CD8-positive, alpha-beta memory T cell (primary cell): ENCODE measurements at regions not wholly inside any gene's neighbourhood (a gene's known extent, or its start where the extent isn't known, plus 50 kb on each side); places are given as distances from the start of the nearest gene placed in this dataset.

Experiments
- CTCF ChIA-PET: fragments of 350-600 bp; sonication (Branson Sonifier 250); formaldehyde crosslinking; loops from one replicate; lab custom pipeline; 2021; ENCODE audit warnings: antibody characterized with exemption; lab: Charles Lee
- POLR2A ChIA-PET: fragments of 350-600 bp; sonication (Branson Sonifier 250); formaldehyde crosslinking; loops from one replicate; lab custom pipeline; 2021; ENCODE audit warnings: antibody characterized with exemption; lab: Charles Lee
- DNase-seq, 5 donors: peaks; one replicate each; pipeline versions ENCODE4 v3.0.0 to v3.0.0-alpha.2; 2020 to 2022; ENCODE audit warnings: mixed read lengths in 1 of 5
- H3K27ac ChIP-seq: one replicate; pipeline ENCODE4 v1.7.0; 2013; ENCODE audit warnings: low read depth, mild to moderate bottlenecking, low read length, moderate library complexity
- H3K27me3 ChIP-seq: 2 replicates; pipeline ENCODE4 v1.7.0; 2013; ENCODE audit warnings: low read length, mild to moderate bottlenecking; ENCODE audit not compliant: insufficient read depth, poor library complexity, severe bottlenecking
- H3K36me3 ChIP-seq: 2 replicates; pipeline ENCODE4 v1.7.0; 2013; ENCODE audit warnings: mild to moderate bottlenecking, low read length, moderate library complexity; ENCODE audit not compliant: insufficient read depth
- H3K4me1 ChIP-seq: 2 replicates; pipeline ENCODE4 v1.7.0; 2013; ENCODE audit warnings: mild to moderate bottlenecking, low read length, moderate library complexity; ENCODE audit not compliant: insufficient read depth
- H3K4me3 ChIP-seq: 2 replicates; pipeline ENCODE4 v1.7.0; 2013; ENCODE audit warnings: mild to moderate bottlenecking, low read length
- H3K9me3 ChIP-seq: 2 replicates; pipeline ENCODE4 v1.7.0; 2013; ENCODE audit warnings: mild to moderate bottlenecking, low read length
- H3K27ac Mint-ChIP-seq, 8 donors: one replicate each; pipeline ENCODE4 v1.8.0; 2020 to 2021; ENCODE audit warnings: mixed read lengths in 8 of 8, mild to moderate bottlenecking in 6 of 8, inconsistent platforms in 3 of 8, moderate library complexity in 3 of 8
- H3K27me3 Mint-ChIP-seq, 2 donors: one replicate each; pipeline ENCODE4 v1.8.0; 2020 to 2021; ENCODE audit warnings: mixed read lengths in 2 of 2, mild to moderate bottlenecking in 1 of 2, moderate library complexity in 1 of 2
- H3K36me3 Mint-ChIP-seq, 3 donors: one replicate each; pipeline ENCODE4 v1.8.0; 2020 to 2021; ENCODE audit warnings: mixed read lengths in 3 of 3, inconsistent platforms in 1 of 3, mild to moderate bottlenecking in 1 of 3
- H3K4me1 Mint-ChIP-seq, 3 donors: one replicate each; pipeline ENCODE4 v1.8.0; 2020 to 2021; ENCODE audit warnings: mixed read lengths in 3 of 3, inconsistent platforms in 1 of 3, mild to moderate bottlenecking in 1 of 3
- H3K4me3 Mint-ChIP-seq, 7 donors: one replicate each; pipeline ENCODE4 v1.8.0; 2020 to 2021; ENCODE audit warnings: mixed read lengths in 7 of 7, mild to moderate bottlenecking in 6 of 7, moderate library complexity in 4 of 7, inconsistent platforms in 2 of 7
- H3K9me3 Mint-ChIP-seq, 5 donors: one replicate each; pipeline ENCODE4 v1.8.0; 2020 to 2022; ENCODE audit warnings: mixed read lengths in 5 of 5, mild to moderate bottlenecking in 3 of 5, moderate library complexity in 2 of 5, inconsistent platforms in 1 of 5

DNA sequence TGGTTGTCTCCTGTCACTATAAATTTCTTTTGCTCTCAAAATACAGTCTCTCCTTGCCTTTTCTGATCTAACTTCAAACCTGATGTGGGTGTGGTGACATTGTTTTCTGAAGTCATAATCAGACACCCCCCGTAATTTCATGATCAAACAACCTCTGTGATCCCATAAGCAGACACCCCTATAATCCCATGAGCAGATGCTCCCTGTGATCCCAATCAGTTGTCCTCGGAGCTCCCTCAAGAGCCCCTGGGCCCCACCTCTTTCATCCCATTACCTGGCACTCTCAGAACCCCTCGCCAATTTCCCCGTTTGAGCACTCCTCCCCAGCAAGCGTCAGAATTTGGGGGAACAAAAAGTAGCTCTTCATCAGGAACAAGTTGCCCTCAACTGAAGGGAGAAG is 246.3 kb upstream of the FZD8 start:
- ChIA-PET POLR2A (no interaction called here), CTCF (no interaction called here)
- no peaks in the 10 kb centered on the region for H3K36me3 ChIP-seq
- H3K36me3 Mint-ChIP-seq = no peaks in the 10 kb centered on the region
- no peak overlapping the region for H3K4me3 Mint-ChIP-seq
- H3K27me3 Mint-ChIP-seq = peaks cover 0 to 3% of the 10 kb centered on the region in 2 donors
- no peaks in the 10 kb centered on the region for H3K27me3 ChIP-seq
- no peak overlapping the region for H3K27ac Mint-ChIP-seq
- no peak for DNase-seq
- no peaks in the 10 kb centered on the region for H3K4me1 ChIP-seq
- no peak overlapping the region for H3K4me3 ChIP-seq
- no peak overlapping the region for H3K27ac ChIP-seq
- H3K4me1 Mint-ChIP-seq = no peaks in the 10 kb centered on the region
- no peaks in the 10 kb centered on the region for H3K9me3 ChIP-seq
- H3K9me3 Mint-ChIP-seq = peaks cover 0 to 4% (median 4%) of the 10 kb centered on the region in 5 donors

DNA sequence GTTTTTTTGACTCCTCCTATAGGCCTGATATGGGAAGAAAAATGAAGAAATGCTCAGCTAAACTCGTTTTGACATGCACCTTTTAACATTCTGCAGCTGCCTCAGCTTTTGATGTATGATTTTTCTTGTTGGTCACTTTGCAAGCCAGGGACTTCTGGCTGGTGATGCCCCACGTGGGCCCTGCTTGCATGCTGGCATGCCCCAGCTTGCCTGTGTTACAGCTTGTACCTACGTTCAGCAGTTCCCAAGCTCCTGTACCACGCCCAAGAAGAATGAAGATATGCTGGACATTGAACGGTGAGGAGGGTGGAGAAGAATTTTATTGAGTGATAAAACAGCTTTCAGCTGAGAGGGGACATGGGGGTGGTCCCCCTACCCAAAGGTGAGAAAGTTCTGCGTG is 245.6 kb upstream of the FZD8 start:
- H3K4me1 Mint-ChIP-seq = no peaks in the 10 kb centered on the region
- no peak overlapping the region for H3K4me3 Mint-ChIP-seq
- ChIA-PET CTCF (no interaction called here), POLR2A (no interaction called here)
- Histone ChIP-seq H3K4me3 (no peak overlapping the region), H3K27ac (no peak overlapping the region), H3K27me3 (no peaks in the 10 kb centered on the region), H3K4me1 (no peaks in the 10 kb centered on the region), H3K36me3 (no peaks in the 10 kb centered on the region), H3K9me3 (no peaks in the 10 kb centered on the region)
- H3K27me3 Mint-ChIP-seq = peaks cover 0 to 3% of the 10 kb centered on the region in 2 donors
- H3K36me3 Mint-ChIP-seq = no peaks in the 10 kb centered on the region
- no peak overlapping the region for H3K27ac Mint-ChIP-seq
- H3K9me3 Mint-ChIP-seq = peaks cover 0 to 4% (median 4%) of the 10 kb centered on the region in 5 donors
- DNase-seq = no peak

DNA sequence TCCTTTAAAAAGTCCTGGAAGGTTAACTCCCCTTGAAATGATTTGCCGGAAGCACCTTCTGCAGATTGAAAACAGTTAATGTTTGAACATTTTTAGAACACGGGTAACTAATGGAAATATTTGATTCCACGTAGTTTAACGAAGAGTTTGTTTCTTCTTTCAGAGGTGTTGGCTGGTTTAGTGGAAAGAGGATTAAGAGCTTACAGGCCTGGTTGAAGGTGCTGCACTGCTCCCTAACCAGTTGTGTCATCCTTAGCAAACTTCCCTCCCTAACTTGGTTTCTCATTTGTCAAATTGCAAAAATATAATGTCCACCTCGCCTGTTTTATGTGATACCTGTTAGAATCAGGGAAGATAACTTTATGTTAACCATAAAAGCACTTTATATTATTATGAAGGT is 243.0 kb upstream of the FZD8 start:
- Mint-ChIP-seq H3K27me3 (peaks cover 0 to 3% of the 10 kb centered on the region in 2 donors), H3K9me3 (peaks cover 0 to 4% (median 3%) of the 10 kb centered on the region in 5 donors), H3K27ac (no peak overlapping the region), H3K4me3 (no peak overlapping the region), H3K4me1 (no peaks in the 10 kb centered on the region), H3K36me3 (no peaks in the 10 kb centered on the region)
- H3K4me3 ChIP-seq = no peak overlapping the region
- H3K27me3 ChIP-seq = no peaks in the 10 kb centered on the region
- H3K4me1 ChIP-seq = no peaks in the 10 kb centered on the region
- POLR2A ChIA-PET = no interaction called here
- CTCF ChIA-PET = no interaction called here
- no peak overlapping the region for H3K27ac ChIP-seq
- no peaks in the 10 kb centered on the region for H3K9me3 ChIP-seq
- no peak for DNase-seq
- H3K36me3 ChIP-seq = no peaks in the 10 kb centered on the region

DNA sequence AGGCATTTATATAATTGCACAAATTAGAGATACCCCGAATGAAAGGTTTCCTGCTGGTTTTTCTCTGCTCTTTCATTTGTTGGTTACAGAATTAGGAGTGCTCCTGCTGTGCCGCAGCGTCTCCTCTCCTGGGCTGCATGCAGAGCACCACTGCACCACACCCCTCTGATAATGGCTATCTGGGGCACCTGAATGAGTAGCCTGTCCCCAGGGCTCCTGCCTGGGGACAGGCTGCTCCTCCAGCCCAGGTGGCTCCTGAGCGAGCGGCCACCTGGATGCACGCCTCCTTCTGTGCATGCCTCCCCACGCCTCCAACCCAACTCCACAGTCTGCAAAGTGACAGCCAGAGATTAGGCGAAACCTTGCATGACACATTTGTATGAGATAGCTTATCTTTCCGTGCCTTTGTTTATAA is 242.6 kb upstream of the FZD8 start:
- CTCF ChIA-PET = no interaction called here
- POLR2A ChIA-PET = no interaction called here
- H3K9me3 Mint-ChIP-seq = peaks cover 0 to 5% (median 4%) of the 10 kb centered on the region in 5 donors

DNA sequence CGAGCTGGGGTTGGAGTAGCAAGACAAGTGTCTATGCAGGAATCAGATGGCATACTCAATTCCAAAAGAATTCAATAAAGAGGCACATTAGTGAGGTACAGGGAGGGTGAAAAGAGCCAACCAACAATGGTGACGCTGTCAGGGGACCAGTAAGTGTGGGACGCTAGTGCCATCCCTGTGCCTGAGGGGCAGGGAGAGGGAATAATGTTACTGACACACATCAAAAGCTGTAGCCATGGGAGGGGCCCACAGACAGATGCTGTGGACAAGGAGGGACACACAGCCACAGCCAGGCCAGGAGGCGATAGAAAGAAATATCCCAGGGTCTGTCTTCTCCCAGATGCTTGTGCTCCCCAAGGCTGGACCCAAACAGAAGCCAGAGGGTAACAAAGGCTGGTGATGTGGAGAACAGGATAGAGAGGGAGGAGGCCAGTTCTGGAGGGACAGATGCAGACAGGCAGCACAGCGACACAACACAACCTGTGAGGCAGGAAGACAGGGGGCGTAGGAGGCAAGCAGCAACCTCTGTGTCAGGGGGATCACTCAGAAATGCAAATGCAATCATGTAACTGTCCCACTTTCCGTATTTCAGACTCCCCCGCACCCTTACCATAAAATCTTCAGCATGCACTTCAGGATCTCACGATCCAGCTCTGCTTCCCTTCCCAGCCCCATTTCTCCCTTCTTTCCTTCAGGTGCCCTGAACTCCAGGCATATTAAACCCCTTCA is 240.5 kb upstream of the FZD8 start:
- no peak overlapping the region for H3K27ac ChIP-seq
- Mint-ChIP-seq H3K4me1 (no peaks in the 10 kb centered on the region), H3K4me3 (no peak overlapping the region), H3K27ac (no peak overlapping the region), H3K36me3 (no peaks in the 10 kb centered on the region), H3K27me3 (no peaks in the 10 kb centered on the region), H3K9me3 (peaks cover 0 to 5% (median 0%) of the 10 kb centered on the region in 5 donors)
- H3K4me1 ChIP-seq = no peaks in the 10 kb centered on the region
- no peaks in the 10 kb centered on the region for H3K27me3 ChIP-seq
- H3K9me3 ChIP-seq = no peaks in the 10 kb centered on the region
- no peak overlapping the region for H3K4me3 ChIP-seq
- ChIA-PET POLR2A (no interaction called here), CTCF (no interaction called here)
- H3K36me3 ChIP-seq = no peaks in the 10 kb centered on the region
- no peak for DNase-seq

More for the DNA sequence above, 242.6 kb upstream of the FZD8 start:
- Histone ChIP-seq H3K4me3 (no peak overlapping the region), H3K27me3 (no peaks in the 10 kb centered on the region), H3K4me1 (no peaks in the 10 kb centered on the region), H3K27ac (no peak overlapping the region), H3K36me3 (no peaks in the 10 kb centered on the region), H3K9me3 (no peaks in the 10 kb centered on the region)
- H3K27me3 Mint-ChIP-seq = peaks cover 0 to 3% of the 10 kb centered on the region in 2 donors
- no peak overlapping the region for H3K27ac Mint-ChIP-seq
- H3K4me1 Mint-ChIP-seq = no peaks in the 10 kb centered on the region
- no peaks in the 10 kb centered on the region for H3K36me3 Mint-ChIP-seq
- no peak for DNase-seq
- H3K4me3 Mint-ChIP-seq = no peak overlapping the region

DNA sequence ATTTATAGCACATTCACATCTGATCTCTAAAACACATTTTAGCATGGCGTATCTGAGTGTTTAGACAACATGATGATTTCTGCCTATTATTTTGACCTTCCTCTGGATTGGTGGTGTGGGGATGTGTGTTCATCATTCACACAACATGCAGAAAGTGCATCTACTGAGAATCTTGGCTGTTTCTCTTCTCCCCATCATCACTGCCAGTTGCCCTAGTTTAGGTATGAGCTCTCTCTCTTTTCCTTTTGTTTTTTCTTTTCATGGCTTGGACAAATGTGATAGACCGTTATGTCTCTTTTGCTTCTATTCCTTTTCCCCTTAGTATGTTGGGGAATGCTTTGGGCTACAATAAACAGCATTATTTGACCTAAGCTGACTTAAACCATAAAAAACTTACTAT is 239.2 kb upstream of the FZD8 start:
- Histone ChIP-seq H3K27me3 (no peaks in the 10 kb centered on the region), H3K36me3 (no peaks in the 10 kb centered on the region), H3K9me3 (no peaks in the 10 kb centered on the region), H3K4me1 (no peaks in the 10 kb centered on the region), H3K4me3 (no peak overlapping the region), H3K27ac (no peak overlapping the region)
- Mint-ChIP-seq H3K4me1 (no peaks in the 10 kb centered on the region), H3K27me3 (no peaks in the 10 kb centered on the region), H3K9me3 (peaks cover 0 to 5% (median 0%) of the 10 kb centered on the region in 5 donors), H3K36me3 (no peaks in the 10 kb centered on the region), H3K4me3 (no peak overlapping the region), H3K27ac (no peak overlapping the region)
- DNase-seq = no peak
- CTCF ChIA-PET = no interaction called here
- POLR2A ChIA-PET = no interaction called here

DNA sequence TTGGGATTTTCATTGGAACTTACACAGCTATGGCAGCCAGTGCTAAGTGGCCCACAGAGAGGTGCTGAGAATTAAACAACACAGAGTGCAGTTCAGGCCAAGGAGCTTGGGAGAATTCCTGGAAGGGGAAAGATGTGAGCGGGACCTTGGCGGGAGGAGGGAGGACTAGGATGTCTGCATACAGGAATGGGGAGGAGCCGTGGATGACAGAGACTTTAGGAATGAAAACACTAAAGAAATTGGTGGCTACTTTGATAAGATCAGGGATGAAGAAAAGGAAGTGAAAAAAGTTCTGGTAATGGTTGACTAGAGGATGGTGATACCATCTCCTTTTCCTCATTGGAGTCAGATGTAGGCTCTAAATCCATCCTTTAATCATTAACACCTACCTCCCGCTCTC is 234.2 kb upstream of the FZD8 start:
- no peaks in the 10 kb centered on the region for H3K36me3 ChIP-seq
- H3K4me1 Mint-ChIP-seq = no peaks in the 10 kb centered on the region
- H3K27me3 ChIP-seq = no peaks in the 10 kb centered on the region
- H3K9me3 ChIP-seq = no peaks in the 10 kb centered on the region
- peaks cover 0 to 6% (median 4%) of the 10 kb centered on the region in 5 donors for H3K9me3 Mint-ChIP-seq
- ChIA-PET CTCF (no interaction called here), POLR2A (no interaction called here)
- no peaks in the 10 kb centered on the region for H3K4me1 ChIP-seq
- H3K4me3 Mint-ChIP-seq = no peak overlapping the region
- no peak for DNase-seq
- H3K36me3 Mint-ChIP-seq = no peaks in the 10 kb centered on the region
- no peak overlapping the region for H3K4me3 ChIP-seq
- no peaks in the 10 kb centered on the region for H3K27me3 Mint-ChIP-seq
- no peak overlapping the region for H3K27ac Mint-ChIP-seq
- H3K27ac ChIP-seq = no peak overlapping the region

DNA sequence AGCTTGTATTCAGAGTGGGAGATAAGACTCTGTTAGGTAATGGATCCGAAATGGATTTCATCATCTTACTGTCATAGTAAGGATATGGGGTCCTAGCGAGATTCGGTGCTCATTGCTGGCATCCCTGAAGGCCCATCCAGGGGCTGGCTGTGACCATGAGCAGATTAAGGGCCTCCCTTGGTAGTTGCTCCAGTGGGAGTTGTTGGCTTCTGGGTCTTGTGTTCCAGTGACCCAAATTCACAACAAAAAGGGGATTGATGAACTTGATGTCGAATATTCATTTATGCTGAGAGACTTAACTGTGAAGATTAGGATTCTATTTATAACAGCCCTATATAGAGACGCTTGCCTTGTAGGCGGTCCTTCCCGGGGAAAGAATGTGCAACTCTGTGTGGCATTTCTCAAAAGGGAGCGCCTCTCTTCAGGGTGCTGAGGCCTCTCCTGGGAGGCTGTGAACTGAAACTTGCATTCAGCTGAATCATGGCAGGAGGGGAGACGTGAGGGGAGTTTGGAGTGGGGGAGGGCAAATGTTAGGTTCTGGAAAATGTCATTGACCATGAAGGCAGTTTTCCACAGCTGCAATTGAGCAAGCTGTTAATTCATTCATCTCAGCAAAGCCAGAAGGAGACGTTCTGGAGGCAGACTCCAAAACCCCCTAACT is 233.1 kb upstream of the FZD8 start:
- Mint-ChIP-seq H3K27ac (no peak overlapping the region), H3K4me3 (no peak overlapping the region), H3K36me3 (no peaks in the 10 kb centered on the region), H3K9me3 (peaks cover 0 to 6% (median 4%) of the 10 kb centered on the region in 5 donors), H3K27me3 (no peaks in the 10 kb centered on the region), H3K4me1 (no peaks in the 10 kb centered on the region)
- Histone ChIP-seq H3K27me3 (no peaks in the 10 kb centered on the region), H3K36me3 (no peaks in the 10 kb centered on the region), H3K9me3 (no peaks in the 10 kb centered on the region), H3K27ac (no peak overlapping the region), H3K4me3 (no peak overlapping the region), H3K4me1 (no peaks in the 10 kb centered on the region)
- ChIA-PET POLR2A (no interaction called here), CTCF (no interaction called here)
- no peak for DNase-seq
